ENCODE measurements at regions not wholly inside any gene's neighbourhood (a gene's known extent, or its start where the extent isn't known, plus 50 kb on each side); places are given as distances from the start of the nearest gene placed in this dataset.

DNA sequence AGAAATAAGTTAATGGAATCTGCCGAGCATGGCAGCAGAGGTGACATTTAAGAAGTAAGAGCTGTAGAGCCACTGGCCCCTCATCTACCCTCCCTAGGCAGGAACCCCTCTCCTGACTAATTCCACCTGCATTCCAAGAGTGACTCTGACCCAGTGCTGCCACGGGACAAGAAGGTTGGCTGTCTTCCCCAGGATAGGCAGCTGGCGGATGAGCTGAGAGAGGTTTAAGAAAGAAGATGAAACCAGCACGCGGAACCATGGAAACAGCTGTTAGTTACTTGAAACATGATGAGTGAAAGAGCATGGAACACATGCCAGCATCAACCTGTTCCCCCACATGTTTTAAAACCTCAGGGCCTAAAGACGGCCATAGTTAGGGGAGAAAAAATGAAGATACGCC lies 74.1 kb downstream of the RND3 start:
- TF ChIP-seq CTCF (IDR thresholded peaks at IDR 0.05) = no peak
- TF ChIP-seq POLR2A (IDR thresholded peaks at IDR 0.05) = no peak
